ENCODE measurements at regions not wholly inside any gene's neighbourhood (a gene's known extent, or its start where the extent isn't known, plus 50 kb on each side); places are given as distances from the start of the nearest gene placed in this dataset.

DNA sequence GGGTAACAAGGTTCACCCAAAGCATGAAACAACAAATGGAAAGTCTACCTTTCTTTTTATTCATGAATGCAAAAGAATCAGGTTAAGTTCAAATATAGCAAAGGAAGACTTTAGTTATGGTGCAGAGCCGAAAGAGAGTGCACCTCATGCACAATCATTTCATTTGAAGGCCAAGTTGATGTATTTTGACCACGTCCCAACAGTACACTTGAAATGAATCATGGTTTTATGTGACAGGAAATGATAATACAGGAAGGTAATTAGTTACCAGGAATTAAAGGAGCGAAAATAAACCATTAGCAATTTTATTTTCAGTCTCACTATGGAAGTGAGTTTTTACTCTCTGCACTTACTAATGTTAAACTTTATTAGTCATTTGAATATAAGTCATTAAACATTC is 281.2 kb upstream of the DIAPH2 start:
- ATAC-seq (ENCODE audit: low read depth in 2 of 2), result no peak
- Mint-ChIP-seq H3K27ac (no peak overlapping the region), H3K4me3 (no peak overlapping the region)

DNA sequence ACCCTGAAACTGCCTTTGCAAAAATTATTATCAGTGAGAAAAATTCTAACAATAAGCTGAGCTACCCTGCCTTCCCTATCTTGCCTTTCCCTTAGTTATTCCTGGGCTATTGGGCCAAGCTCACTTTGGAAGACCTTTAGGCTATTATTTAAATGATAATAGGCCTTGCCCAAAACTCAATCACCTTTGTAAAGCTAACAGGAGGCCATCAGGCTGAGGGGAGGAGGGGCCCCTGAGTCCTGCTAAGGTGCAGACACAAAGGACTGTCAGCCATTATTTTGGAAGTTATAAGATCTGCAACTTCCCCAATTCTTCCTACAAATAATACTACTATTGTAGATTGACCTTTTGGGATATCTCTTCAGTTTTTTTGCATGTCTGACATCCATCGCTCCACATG is 278.8 kb upstream of the DIAPH2 start:
- Mint-ChIP-seq H3K4me1 (no peaks in the 10 kb centered on the region), H3K36me3 (no peaks in the 10 kb centered on the region), H3K9me3 (peaks cover 0 to 11% (median 0%) of the 10 kb centered on the region in 7 donors), H3K27me3 (peaks cover 0 to 4% (median 0%) of the 10 kb centered on the region in 3 donors), H3K4me3 (no peak overlapping the region), H3K27ac (no peak overlapping the region)
- no peak for ATAC-seq (ENCODE audit: low read depth in 2 of 2)
- no peak for DNase-seq

More for the DNA sequence above, 281.2 kb upstream of the DIAPH2 start:
- Mint-ChIP-seq H3K27me3 (peaks cover 0 to 4% (median 0%) of the 10 kb centered on the region in 3 donors), H3K36me3 (no peaks in the 10 kb centered on the region), H3K9me3 (peaks cover 0 to 8% (median 5%) of the 10 kb centered on the region in 7 donors), H3K4me1 (no peaks in the 10 kb centered on the region)
- DNase-seq, result no peak

DNA sequence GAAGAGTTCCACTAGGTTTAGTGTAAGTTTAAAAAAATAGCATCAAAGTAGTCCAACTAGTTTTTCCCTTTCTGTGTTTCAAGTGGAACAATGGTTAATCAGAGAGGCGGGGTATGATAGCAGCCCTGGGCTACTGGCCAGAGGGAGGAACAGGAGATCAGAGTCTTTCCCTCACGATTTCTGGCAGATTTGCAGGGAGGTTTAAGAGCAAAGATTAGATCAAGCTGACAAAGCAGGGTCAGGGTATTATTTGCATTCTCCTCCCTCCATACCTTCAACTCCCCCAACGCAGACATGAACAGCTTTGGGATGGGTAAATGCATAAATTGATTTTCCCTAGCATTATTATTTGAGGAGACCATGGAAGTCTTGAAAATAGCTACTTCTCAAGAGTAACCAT is 277.6 kb upstream of the DIAPH2 start:
- no peak overlapping the region for H3K27ac Mint-ChIP-seq
- H3K4me3 Mint-ChIP-seq, result no peak overlapping the region
- no peaks in the 10 kb centered on the region for H3K4me1 Mint-ChIP-seq
- DNase-seq (no peak), ATAC-seq (ENCODE audit: low read depth in 2 of 2) (no peak)
- H3K9me3 Mint-ChIP-seq, result peaks cover 0 to 11% (median 0%) of the 10 kb centered on the region in 7 donors
- peaks cover 0 to 4% (median 0%) of the 10 kb centered on the region in 3 donors for H3K27me3 Mint-ChIP-seq
- H3K36me3 Mint-ChIP-seq, result no peaks in the 10 kb centered on the region

DNA sequence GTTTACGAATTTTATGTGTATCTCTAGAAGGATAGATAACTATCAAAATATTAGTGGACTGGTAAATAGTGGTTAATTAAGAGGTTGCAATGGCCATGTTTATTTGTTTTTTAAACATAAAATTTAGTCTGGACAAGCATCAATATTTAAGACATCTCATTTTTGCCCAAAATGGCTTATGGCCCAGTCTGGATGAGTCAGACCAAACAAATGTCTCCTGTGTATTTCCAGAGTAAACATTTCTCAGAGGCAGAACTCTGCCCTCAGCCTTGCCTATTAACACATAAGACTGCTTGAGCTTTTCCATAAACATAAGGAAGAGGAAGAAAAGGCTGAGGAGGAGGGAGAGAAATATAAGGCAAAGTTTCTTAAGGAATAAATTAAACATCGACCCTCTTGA is 277.1 kb upstream of the DIAPH2 start:
- H3K27ac Mint-ChIP-seq, result no peak overlapping the region
- peaks cover 0 to 11% (median 0%) of the 10 kb centered on the region in 7 donors for H3K9me3 Mint-ChIP-seq
- DNase-seq (no peak), ATAC-seq (ENCODE audit: low read depth in 2 of 2) (no peak)
- peaks cover 0 to 4% (median 0%) of the 10 kb centered on the region in 3 donors for H3K27me3 Mint-ChIP-seq
- H3K4me1 Mint-ChIP-seq, result no peaks in the 10 kb centered on the region
- H3K4me3 Mint-ChIP-seq, result no peak overlapping the region
- H3K36me3 Mint-ChIP-seq, result no peaks in the 10 kb centered on the region

DNA sequence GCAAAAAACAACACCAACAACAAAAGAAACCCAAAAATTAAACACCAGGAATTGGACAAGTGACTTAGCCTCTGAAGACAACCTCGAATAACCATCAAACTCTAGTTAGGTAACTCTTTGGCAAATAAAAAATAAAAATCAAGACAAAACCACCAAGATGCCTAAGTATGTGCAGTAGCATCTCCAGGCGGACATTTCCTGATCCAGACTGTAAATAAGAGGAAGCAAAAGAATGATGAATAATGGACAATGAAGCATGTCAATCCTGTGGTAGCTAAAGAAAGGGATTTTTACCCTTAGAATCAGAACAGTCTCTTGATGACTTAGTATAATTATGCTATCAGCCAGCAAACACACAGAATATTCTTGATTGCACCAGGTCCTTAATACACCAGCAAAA is 276.7 kb upstream of the DIAPH2 start:
- ATAC-seq (ENCODE audit: low read depth in 2 of 2) (no peak), DNase-seq (no peak)
- H3K4me1 Mint-ChIP-seq, result no peaks in the 10 kb centered on the region
- H3K27ac Mint-ChIP-seq, result no peak overlapping the region
- H3K36me3 Mint-ChIP-seq, result no peaks in the 10 kb centered on the region
- H3K9me3 Mint-ChIP-seq, result peaks cover 0 to 11% (median 2%) of the 10 kb centered on the region in 7 donors
- peaks cover 0 to 4% (median 0%) of the 10 kb centered on the region in 3 donors for H3K27me3 Mint-ChIP-seq
- H3K4me3 Mint-ChIP-seq, result no peak overlapping the region

DNA sequence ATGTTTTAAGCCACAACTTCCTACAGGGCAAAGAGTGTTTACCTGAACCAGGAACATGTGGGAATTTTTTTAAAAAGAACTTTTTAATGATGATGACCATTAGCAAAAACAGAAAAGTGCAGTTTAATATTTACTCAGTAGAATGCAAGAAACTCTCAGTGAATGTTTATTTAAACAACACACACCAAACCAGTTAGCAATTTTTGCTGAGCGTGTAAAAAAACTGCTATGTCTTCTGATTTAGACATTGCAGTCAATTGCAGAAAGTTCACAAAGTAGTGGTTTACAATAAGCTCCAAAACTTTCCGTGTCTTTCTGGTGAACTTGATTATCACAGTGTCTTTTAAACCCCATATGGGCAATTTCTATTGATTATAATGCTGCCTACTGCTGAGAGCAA is 273.7 kb upstream of the DIAPH2 start:
- Mint-ChIP-seq H3K9me3 (peaks cover 0 to 6% (median 2%) of the 10 kb centered on the region in 7 donors), H3K4me3 (no peak overlapping the region), H3K27me3 (no peaks in the 10 kb centered on the region), H3K27ac (no peak overlapping the region), H3K4me1 (no peaks in the 10 kb centered on the region), H3K36me3 (no peaks in the 10 kb centered on the region)
- no peak for DNase-seq
- no peak for ATAC-seq (ENCODE audit: low read depth in 2 of 2)

DNA sequence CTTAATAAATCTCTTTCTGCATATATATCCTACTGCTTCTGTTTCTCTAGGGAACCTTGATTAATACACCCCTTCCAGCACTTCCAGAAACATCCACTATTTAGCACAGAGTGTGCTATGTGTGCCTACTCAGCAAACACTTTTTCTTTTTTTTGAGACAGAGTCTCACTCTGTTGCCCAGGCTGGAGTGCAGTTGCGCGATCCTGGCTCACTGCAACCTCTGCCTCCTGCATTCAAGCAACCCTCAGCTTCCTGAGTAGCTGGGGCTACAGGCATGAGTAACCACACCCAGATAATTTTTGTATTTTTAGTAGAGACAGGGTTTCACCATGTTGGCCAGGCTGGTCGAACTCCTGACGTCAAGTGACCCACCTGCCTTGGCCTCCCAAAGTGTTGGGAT is 266.9 kb upstream of the DIAPH2 start:
- Mint-ChIP-seq H3K9me3 (peaks cover 0 to 3% (median 0%) of the 10 kb centered on the region in 7 donors), H3K27me3 (no peaks in the 10 kb centered on the region)

DNA sequence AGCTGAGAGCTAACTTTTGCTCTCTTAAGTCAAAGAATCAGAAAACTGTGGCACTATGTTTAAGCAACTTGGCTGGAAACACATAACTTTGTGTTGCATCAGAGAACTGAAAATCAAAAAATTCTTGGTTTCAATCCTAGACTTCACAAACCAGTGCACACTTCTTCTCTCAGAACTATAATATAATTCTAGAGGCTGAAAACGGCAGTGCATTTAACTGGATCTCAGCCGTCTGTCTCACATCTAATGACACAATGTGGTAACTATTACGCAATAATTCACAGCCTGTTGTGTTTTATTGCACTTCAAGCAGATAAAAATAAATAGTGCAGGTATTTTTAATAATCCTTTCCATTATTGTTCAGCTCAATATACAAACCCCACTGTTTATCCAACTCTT is 260.6 kb upstream of the DIAPH2 start:
- Mint-ChIP-seq H3K36me3 (no peaks in the 10 kb centered on the region), H3K4me3 (no peak overlapping the region), H3K4me1 (no peaks in the 10 kb centered on the region), H3K27ac (no peak overlapping the region), H3K9me3 (peaks cover 0 to 5% (median 2%) of the 10 kb centered on the region in 7 donors), H3K27me3 (no peaks in the 10 kb centered on the region)
- ATAC-seq (ENCODE audit: low read depth in 2 of 2) (no peak), DNase-seq (no peak)

More for the DNA sequence above, 266.9 kb upstream of the DIAPH2 start:
- H3K4me1 Mint-ChIP-seq, result no peaks in the 10 kb centered on the region
- H3K36me3 Mint-ChIP-seq, result no peaks in the 10 kb centered on the region
- no peak overlapping the region for H3K4me3 Mint-ChIP-seq
- H3K27ac Mint-ChIP-seq, result no peak overlapping the region
- DNase-seq (no peak), ATAC-seq (ENCODE audit: low read depth in 2 of 2) (no peak)

DNA sequence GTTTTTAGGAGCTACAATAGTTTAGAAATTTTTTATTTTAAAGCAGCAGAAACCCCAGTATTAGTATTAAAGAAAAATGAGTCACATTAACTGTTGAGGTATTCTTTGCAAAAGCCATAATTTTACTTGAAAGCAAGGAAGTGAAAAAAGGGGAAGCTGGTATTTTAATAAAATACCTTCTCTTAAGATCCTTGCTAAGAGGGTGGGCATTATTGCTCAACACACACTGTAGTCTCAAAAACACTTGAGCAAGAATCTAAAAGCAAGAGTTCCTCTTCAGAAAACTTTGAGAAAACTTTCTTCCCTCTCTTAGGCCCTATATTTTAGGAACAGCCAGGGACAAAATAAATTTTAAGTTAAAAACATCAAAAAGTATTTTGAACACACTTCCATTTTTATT is 259.4 kb upstream of the DIAPH2 start:
- Mint-ChIP-seq H3K36me3 (no peaks in the 10 kb centered on the region), H3K27ac (no peak overlapping the region), H3K9me3 (peaks cover 0 to 5% (median 2%) of the 10 kb centered on the region in 7 donors), H3K27me3 (no peaks in the 10 kb centered on the region), H3K4me1 (no peaks in the 10 kb centered on the region), H3K4me3 (no peak overlapping the region)
- no peak for ATAC-seq (ENCODE audit: low read depth in 2 of 2)
- no peak for DNase-seq

DNA sequence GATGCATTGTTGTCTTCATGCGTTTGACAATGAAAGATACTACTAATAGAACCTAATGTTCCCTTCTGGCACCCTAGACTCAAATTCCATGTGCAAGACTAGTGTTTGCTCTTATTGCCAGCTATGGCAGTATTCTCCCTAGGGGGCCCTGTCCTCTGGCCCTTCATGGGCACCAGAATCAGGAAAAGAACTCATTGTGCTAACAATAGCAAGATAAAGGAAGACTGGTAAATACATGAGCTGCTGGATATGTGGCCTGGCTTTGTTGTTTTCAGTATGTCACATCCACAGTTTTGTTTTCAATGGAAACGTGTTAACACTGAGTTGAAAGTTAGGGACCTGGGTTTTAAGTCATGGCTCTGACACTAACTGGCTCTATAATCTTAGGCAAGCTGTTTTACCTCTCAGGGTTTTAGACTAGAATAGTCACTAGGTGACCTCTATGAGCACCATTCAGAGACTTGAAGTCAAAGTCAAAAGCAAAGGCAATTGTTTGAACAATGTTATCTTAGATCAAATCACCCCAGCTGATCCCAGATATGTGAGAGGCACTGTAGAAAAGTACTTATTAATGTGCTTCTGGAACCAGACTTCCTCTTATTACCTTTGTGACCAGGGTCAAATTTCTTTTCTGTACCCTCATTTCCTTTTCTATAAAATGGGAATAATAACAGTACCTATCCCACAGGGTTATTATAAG is 253.7 kb upstream of the DIAPH2 start:
- H3K4me3 Mint-ChIP-seq, result no peak overlapping the region
- ATAC-seq (ENCODE audit: low read depth in 2 of 2), result no peak
- H3K9me3 Mint-ChIP-seq, result peaks cover 0 to 7% (median 3%) of the 10 kb centered on the region in 7 donors
- no peaks in the 10 kb centered on the region for H3K36me3 Mint-ChIP-seq
- no peaks in the 10 kb centered on the region for H3K27me3 Mint-ChIP-seq
- DNase-seq, result no peak
- no peak overlapping the region for H3K27ac Mint-ChIP-seq
- no peaks in the 10 kb centered on the region for H3K4me1 Mint-ChIP-seq

DNA sequence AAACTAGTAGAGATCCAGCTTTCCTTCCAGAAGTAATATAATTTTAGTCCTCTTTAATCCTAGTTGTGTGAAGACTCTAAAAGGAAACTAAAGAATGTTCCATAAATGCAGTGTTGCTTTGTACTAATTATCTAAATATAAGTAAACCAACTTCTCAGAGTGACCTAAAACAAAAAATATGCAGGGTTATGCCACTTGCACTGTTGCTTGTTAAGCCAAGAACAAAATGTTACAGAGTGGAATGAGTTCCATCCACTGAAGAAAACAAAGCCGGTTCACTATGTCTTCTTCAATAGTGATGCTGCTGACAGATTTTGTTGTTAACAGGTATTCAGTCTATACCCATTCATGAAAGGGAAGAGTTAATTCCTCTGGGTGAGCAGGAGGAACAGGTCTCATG is 252.0 kb upstream of the DIAPH2 start:
- Mint-ChIP-seq H3K27me3 (no peaks in the 10 kb centered on the region), H3K27ac (no peak overlapping the region), H3K9me3 (peaks cover 0 to 5% (median 0%) of the 10 kb centered on the region in 7 donors), H3K36me3 (no peaks in the 10 kb centered on the region), H3K4me1 (no peaks in the 10 kb centered on the region), H3K4me3 (no peak overlapping the region)
- no peak for ATAC-seq (ENCODE audit: low read depth in 2 of 2)
- no peak for DNase-seq

DNA sequence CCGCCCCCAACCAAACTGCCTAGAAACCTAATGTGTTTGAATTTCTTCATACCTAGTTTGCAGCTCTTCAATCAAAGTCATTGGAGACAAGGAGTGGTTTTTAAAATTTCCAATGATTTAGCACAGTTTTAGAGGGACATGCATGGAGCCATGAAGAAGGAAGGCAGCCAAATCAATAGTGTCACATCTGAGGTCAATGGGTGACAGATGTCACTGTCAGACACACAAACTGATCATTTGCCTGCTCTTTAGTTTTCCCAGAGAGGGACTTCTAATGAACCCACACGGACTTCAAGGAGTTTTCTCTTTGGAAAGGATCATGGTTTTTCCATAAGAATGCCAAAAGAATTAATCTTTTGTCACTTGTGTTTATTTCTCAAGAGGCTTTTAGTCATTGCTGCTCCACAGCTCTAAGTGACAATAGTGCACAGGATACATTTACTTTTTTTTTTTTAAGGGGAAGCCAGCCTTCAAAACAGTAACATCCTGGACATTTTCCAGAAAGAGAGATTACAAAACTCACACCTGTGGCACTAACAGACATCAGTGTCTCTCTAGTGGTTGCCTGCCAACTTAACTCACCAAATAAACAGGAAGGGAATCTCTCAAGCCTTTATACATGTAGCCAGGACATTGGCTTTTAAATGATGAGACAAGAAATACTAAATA is 251.1 kb upstream of the DIAPH2 start:
- Mint-ChIP-seq H3K27me3 (no peaks in the 10 kb centered on the region), H3K36me3 (no peaks in the 10 kb centered on the region), H3K4me1 (no peaks in the 10 kb centered on the region), H3K9me3 (peaks cover 0 to 5% (median 0%) of the 10 kb centered on the region in 7 donors), H3K27ac (no peak overlapping the region), H3K4me3 (no peak overlapping the region)
- DNase-seq (no peak), ATAC-seq (ENCODE audit: low read depth in 2 of 2) (no peak)

DNA sequence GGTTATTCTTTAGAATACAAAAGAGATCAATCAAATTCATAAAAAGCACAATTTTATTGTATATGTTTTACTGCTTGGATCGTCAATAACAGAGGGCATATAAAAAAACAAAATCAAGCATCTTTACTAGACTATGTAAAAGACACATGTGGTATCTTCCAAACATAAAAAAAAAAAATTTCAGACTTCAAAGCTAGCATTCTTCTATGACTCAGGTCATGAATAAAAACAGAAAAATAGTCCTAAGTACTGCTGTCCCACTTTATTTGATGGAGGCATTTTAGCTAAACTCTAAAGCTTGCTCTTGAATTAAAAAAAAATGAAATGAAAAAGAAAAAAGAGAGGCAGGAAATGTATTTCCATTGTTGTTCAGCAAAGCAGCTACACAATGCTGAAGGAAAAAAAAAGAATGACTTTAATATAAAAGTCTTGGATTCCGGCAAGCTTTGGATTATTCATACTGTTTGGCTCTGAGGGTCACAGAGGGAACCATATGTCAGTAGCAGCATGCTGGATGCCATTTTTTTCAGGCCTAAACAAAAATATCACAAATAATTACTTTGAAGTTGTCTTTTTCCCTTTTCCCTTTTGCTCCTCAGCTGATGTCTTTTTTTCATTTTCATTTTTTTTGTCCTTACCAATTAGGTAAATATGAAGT is 249.1 kb upstream of the DIAPH2 start:
- no peak overlapping the region for H3K27ac Mint-ChIP-seq
- H3K4me3 Mint-ChIP-seq, result no peak overlapping the region
- H3K36me3 Mint-ChIP-seq, result no peaks in the 10 kb centered on the region
- no peaks in the 10 kb centered on the region for H3K27me3 Mint-ChIP-seq
- H3K4me1 Mint-ChIP-seq, result no peaks in the 10 kb centered on the region
- ATAC-seq (ENCODE audit: low read depth in 2 of 2) (no peak), DNase-seq (no peak)
- H3K9me3 Mint-ChIP-seq, result peaks cover 0 to 5% (median 0%) of the 10 kb centered on the region in 7 donors

DNA sequence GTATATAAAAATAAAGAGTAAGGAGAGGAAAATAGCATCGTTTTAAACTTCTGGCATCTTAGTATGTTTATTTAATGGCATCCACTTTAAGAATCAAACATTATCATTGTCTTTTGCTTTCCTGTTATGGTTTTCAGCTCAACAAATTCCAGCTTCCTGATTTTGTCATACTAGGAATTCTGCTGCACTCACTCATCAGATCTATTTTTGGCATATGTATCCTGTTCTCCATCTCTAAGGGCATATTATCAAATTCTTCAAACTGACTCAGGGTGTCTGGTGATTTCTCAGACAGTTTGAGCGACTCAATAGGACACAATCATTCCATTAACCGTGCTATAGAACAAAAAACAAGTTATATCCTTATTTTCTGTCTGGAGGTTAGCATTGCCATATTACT is 248.5 kb upstream of the DIAPH2 start:
- Mint-ChIP-seq H3K4me1 (no peaks in the 10 kb centered on the region), H3K27me3 (no peaks in the 10 kb centered on the region), H3K9me3 (peaks cover 0 to 5% (median 0%) of the 10 kb centered on the region in 7 donors), H3K27ac (no peak overlapping the region), H3K36me3 (no peaks in the 10 kb centered on the region), H3K4me3 (no peak overlapping the region)
- DNase-seq (no peak), ATAC-seq (ENCODE audit: low read depth in 2 of 2) (no peak)

Data from naive B cell (primary cell).